ENCODE measurements at regions not wholly inside any gene's neighbourhood (a gene's known extent, or its start where the extent isn't known, plus 50 kb on each side); places are given as distances from the start of the nearest gene placed in this dataset.

GRCh38 chr5:104071887-104072286, 509.3 kb upstream of the NUDT12 start:
- TF ChIP-seq, protein P1, sequence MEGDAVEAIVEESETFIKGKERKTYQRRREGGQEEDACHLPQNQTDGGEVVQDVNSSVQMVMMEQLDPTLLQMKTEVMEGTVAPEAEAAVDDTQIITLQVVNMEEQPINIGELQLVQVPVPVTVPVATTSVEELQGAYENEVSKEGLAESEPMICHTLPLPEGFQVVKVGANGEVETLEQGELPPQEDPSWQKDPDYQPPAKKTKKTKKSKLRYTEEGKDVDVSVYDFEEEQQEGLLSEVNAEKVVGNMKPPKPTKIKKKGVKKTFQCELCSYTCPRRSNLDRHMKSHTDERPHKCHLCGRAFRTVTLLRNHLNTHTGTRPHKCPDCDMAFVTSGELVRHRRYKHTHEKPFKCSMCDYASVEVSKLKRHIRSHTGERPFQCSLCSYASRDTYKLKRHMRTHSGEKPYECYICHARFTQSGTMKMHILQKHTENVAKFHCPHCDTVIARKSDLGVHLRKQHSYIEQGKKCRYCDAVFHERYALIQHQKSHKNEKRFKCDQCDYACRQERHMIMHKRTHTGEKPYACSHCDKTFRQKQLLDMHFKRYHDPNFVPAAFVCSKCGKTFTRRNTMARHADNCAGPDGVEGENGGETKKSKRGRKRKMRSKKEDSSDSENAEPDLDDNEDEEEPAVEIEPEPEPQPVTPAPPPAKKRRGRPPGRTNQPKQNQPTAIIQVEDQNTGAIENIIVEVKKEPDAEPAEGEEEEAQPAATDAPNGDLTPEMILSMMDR (IDR thresholded peaks at IDR 0.05), result no peak
- Histone ChIP-seq H3K27me3 (no peaks in the 10 kb centered on the region), H3K4me1 (no peaks in the 10 kb centered on the region), H3K9me3 (no peaks in the 10 kb centered on the region), H3K36me3 (no peaks in the 10 kb centered on the region), H3K4me3 (no peak overlapping the region), H3K27ac (no peak overlapping the region)
- ATAC-seq (no peak), DNase-seq (no peak)
- intact Hi-C loops (cut with DNase I), result no loop called here

DNA sequence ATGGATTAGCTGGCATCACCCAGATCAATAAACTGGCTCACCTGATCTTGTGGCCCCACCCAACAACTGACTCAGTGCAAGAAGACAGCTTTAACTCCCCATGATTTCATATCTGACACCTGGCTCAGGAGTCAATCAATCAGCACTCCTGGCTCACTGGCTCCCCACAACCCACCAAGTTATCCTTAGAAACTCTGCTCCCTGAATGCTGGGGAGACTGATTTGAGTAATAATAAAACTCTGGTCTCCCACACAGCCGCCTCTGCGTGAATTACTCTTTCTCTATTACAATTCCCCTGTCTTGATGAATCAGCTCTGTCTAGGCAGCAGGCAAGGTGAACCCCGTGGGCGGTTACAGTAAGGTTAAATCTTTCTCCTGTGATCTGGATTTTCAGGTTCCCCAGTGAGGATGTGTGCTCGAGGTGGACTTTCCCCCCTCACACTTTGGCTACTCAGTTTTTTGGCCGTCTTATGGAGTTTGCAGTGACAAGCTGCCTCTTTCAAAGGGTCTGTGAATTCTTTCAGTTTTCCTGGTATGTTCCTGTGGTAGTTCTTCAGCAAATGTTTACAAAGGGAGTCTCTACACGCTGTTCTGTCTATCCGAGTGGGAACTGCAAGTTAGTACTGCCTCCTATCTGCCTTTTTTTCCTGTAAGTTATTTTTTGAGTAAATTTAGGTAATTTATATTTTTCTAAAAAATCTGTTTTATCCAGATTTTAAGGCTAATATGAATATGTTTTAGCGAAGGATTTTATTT, 500.2 kb upstream of the NUDT12 start:
- Histone ChIP-seq H3K27me3 (no peaks in the 10 kb centered on the region), H3K36me3 (no peaks in the 10 kb centered on the region), H3K4me1 (no peaks in the 10 kb centered on the region), H3K27ac (no peak overlapping the region), H3K9me3 (no peaks in the 10 kb centered on the region), H3K4me3 (no peak overlapping the region)
- TF ChIP-seq, protein P1 (IDR thresholded peaks at IDR 0.05), result no peak
- ATAC-seq, result no peak
- no peak for DNase-seq
- intact Hi-C loops (cut with DNase I), result no loop called here

DNA sequence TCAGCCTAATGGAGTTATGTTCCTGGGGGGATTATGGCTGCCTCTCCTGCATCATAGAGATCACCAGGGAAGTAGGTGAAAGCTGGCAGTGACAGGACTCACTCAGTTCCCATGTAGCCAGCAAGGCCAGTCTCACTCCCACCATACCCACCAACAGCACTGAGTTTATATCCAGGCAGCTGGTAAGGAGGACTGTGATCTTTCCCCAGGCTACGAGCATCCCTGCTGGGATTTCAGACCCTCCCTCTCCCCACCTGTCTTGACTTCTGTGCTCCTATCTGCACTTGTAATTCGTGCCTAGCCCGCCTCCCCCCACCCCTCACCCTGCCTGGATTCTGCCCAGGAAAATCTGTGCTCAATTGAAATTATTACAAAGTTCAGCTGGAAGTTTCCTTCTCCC, 499.1 kb upstream of the NUDT12 start:
- Histone ChIP-seq H3K4me3 (no peak overlapping the region), H3K27ac (no peak overlapping the region), H3K4me1 (no peaks in the 10 kb centered on the region), H3K36me3 (no peaks in the 10 kb centered on the region), H3K9me3 (no peaks in the 10 kb centered on the region), H3K27me3 (no peaks in the 10 kb centered on the region)
- TF ChIP-seq, protein P1 (IDR thresholded peaks at IDR 0.05), result no peak
- ATAC-seq (no peak), DNase-seq (no peak)
- intact Hi-C loops (cut with DNase I), result no loop called here

GRCh38 chr5:104053353-104053649, 490.7 kb upstream of the NUDT12 start:
- TF ChIP-seq, protein P1 (IDR thresholded peaks at IDR 0.05), result no peak
- Histone ChIP-seq H3K27ac (no peak overlapping the region), H3K4me1 (no peaks in the 10 kb centered on the region), H3K27me3 (no peaks in the 10 kb centered on the region), H3K4me3 (no peak overlapping the region), H3K36me3 (no peaks in the 10 kb centered on the region), H3K9me3 (no peaks in the 10 kb centered on the region)
- ATAC-seq (no peak), DNase-seq (no peak)
- intact Hi-C loops (cut with DNase I), result no loop called here

- Histone ChIP-seq H3K4me1 (no peaks in the 10 kb centered on the region), H3K27me3 (no peaks in the 10 kb centered on the region), H3K4me3 (no peak overlapping the region), H3K27ac (no peak overlapping the region), H3K9me3 (no peaks in the 10 kb centered on the region), H3K36me3 (no peaks in the 10 kb centered on the region)
- TF ChIP-seq, protein P1 (IDR thresholded peaks at IDR 0.05), result no peak
- DNase-seq, result no peak
- no peak for ATAC-seq
- intact Hi-C loops (cut with DNase I), result no loop called here
These were observed 490.2 kb upstream of the NUDT12 start for GRCh38 chr5:104052558-104053352.
